NOMO-1 treated with DMSO at 0.1 percent for 48 hours (cell line): ENCODE measurements at regions not wholly inside any gene's neighbourhood (a gene's known extent, or its start where the extent isn't known, plus 50 kb on each side); places are given as distances from the start of the nearest gene placed in this dataset.

ENCODE experiments used
- DNase-seq: peaks from one replicate; lab custom pipeline; 2025; ENCODE audit not compliant: unreplicated experiment; lab: John Stamatoyannopoulos, UW

DNA sequence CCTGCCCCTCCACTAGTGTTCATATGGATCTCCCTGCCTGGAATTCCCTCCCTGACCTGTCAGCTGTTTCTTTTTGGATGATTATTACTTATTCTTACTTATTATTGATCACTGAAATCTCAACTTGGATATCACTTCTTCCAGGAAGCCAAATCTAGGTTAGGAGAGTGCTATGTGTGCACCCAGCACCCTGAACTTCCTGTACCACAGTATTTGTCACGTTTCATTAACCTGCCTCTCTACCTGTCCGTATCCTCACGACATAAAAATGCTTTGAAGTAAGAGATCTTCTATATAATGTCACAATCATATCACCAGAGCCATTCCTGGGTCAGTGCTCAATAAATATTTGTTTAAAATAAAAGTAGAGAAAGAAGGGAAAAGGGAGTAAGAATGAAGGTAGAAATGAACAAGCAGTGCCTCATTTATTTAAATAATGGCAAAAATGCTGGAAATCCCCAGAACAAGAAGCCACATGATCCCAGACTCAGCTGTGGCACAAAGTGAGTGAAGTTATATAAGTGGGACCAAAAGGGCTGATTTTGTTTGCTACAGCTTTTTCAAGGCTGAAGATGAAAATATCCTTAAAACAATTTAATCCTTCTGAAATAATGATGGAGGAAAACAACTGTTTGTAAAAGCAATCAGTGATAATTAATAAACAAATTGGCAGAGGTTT lies 88.0 kb upstream of the MANEA start:
- no peak for DNase-seq

DNA sequence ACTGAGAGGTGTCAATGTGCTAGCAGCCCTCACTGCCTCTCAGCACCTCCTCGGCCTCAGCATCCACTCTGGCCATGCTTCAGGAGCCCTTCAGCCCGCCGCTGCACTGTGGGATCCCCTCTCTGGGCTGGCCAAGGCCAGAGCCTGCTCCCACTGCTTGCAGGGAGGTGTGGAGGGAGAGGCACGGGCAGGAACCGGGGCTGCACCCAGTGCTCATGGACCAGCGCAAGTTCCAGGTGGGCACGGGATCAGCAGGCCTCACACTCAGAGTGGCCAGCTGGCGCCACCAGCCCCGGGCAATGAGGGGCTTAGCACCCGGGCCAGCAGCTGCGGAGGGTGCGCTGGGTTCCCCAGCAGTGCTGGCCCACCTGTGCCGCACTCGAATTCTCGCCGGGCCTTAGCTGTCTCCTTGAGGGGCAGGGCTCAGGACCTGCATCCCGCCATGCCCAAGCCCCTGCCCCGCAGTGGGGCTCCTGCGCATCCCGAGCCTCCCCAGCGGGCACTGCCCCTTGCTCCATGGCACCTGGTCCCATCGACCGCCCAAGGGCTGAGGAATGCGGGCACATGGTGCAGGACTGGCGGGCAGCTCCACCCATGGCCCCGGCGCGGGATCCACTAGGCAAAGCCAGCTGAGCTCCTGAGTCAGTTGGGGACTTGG lies 80.4 kb upstream of the MANEA start:
- DNase-seq: no peak

DNA sequence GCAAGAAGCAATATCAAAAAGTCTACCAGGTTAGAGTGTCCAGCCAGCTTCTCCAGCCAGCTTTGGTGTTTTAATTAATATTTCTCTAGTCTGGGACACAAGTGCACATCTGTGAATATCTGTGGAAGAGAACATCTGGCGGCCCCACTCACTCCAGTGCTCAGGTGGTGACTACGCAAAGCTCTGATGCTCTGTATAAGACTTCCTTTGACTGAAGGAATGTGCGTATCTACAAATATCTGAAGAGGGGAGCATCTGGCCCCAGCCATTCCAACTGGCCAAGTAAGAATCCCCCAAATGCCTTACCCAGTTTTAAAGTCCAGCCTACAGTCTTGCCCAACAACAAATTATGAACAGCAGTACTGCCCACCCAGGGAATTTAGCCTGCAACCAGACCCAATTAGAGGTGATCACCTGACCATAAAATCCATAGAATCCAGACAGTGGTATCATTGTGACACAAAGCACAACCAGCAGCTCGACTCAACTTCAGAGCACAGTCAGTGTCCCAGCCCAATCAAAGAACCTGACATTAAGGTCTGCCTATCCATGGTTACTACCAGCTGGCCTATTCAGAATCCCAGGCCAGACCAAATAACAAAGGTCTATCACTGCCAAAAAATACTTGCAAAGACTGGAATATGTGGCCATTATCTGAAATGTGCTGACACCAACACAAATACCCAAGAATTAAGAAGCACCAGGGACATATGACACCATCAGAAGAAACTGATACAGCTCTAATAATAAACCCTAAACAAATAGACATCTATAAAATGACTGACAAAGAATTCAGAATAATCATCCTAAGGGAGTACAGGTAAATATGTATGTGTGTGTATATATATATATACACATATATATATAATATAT lies 76.1 kb upstream of the MANEA start:
- peak; percentile 1 for DNase-seq

DNA sequence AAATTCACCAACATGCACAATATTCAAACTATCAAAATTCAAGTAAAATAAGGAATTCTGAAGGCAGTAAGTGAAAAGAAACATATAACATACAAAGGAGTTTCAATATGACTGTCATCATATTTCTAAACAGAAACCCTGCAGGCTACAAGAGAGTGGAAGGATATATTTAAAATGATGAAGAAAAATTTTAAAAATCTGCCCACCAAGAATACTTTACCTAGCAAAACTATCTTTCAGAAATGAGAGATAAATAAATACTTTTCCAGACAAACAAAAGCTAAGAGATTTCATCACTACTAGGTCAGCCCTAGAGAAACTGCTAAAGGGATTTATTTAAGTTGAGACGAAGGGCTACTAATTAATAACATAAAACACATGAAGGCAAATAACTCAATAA lies 73.8 kb upstream of the MANEA start:
- no peak for DNase-seq

DNA sequence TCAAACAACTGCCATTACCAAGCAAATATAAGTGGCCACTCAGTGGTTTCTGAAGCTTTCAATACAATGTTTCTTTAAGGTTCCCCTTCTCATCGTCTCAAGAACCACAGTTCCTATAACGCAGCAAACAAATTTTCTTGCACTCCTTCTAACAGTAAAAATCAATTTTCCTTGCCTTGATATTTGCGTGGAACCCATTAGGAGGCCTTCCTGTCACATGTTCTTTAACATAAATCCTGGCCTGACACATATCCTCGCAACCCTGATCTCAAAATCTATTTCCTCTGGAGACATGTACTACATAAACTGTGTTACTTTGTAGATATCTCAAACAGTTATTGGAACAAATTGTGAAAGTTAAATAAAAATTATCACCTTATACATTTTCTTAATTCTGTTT lies 65.9 kb upstream of the MANEA start:
- no peak for DNase-seq

DNA sequence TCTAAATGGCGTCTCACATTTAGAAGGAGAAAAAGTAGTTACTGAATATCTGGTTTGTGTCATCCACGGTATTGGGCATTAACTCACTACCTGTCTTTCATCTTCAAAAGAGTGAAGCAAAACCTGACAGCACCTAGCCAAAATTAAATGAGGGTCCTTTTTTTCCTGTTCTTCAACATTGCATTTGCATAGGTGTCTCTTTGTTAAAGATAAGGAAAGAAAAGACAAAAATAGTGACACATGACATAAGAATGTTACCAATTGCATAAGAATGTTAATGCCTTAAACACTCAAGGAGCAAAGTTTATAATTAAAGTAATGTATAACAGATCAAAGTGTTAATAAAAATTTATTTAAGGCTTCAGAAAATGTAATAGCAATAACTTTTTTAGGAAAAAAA lies 61.4 kb upstream of the MANEA start:
- no peak for DNase-seq

DNA sequence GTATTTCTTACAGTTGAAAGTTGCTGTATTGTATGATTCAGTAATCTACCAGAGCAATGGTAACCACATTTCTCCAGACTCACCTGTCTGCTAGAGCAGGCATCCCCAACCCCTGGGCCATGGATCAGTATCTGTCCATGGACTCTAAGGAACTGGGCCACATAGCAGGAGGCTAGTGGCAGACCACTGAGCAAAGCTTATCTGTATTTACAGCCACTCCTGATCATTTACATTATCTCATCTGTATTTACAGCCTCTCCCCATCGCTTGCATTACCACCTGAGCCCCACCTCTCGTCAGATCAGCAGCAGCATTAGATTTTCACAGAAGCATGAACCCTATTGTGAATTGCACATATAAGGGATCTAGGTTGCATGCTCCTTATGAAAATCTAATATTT lies 60.3 kb upstream of the MANEA start:
- no peak for DNase-seq

DNA sequence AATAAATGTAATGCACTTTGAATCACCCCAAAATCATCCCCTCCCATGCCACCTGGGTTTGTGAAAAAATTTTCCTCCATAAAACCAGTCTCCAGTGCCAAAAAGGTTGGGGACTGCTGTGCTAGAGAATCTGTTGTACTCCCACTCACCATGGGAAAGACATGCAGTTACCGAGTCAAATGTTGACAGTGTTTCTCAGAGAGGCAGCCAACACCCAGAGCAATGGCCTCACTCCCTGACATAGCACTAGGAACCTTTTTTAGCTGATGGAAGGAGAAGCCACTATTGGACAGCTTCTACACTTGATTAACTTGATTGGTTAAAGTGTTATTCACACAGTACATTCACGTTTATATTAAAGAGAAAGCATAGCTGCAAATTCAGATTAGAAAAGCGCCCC lies 59.8 kb upstream of the MANEA start:
- DNase-seq: no peak

DNA sequence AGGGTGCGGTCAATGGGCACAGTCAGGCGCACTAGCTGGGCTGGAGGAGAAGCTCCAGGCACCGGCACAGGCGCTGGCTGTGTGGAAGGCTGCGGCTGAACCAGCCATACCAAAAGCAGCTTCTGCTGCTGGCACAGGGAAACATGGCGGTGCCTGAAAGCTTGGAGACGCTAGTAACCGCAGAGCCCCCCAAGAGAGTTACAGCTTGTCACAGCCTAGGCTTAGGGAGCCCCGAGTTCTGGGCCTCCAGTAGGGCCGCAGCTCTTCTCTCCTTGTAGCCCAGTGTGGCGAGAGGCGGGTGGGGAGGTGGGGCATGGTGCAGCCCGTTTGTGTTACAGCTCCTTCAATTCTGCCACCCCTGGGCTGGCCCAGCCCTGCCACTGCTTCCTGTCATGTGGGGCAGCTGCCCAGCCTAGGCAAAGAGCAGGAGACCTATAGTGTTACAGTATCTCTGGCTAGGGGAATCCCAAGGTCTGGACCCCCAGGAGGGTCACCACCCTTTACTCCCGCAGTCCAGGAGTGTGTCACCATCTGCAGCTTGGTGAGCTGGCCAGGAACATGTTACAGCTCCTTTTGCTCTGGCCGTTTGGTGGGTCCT lies 58.6 kb upstream of the MANEA start:
- no peak for DNase-seq

DNA sequence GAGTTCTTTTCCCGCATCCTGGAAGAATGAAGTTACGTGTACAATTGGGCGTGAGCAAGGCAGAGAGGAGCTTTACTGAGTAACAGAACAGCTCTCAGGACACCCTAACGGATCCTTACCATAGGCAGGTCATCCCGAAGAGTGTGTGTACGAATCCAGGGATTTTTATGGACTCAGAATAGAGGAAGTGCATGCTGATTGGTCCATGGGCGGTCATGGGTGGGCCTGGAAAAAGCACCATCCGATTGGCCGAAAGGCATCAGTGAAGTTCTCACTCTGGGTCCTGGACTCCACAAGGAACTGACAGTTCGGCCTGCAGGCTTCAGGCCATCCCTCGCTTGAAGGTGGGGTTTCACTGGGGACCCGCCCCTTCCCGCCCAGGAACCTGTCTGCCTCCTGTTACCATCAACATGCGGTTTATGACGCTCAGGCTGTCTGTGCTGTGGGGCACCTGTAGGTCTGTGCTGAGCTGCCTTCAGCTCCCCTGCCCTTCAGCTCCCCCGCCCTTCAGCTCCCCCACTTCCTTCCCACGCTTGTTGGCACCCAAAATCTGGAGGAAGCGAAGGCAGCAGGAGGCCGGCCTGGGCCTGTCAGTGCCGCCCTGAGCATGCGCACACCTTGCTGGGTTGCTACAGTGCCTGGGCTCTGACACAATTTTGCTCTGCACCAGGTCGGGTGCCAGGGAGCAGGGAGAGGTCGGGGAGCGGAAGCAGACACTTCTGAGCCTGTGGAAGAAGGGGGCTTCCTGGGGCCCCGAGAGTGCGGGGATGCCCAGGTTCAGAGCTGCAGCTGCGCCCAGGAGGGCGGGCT lies 57.9 kb upstream of the MANEA start:
- DNase-seq: no peak

DNA sequence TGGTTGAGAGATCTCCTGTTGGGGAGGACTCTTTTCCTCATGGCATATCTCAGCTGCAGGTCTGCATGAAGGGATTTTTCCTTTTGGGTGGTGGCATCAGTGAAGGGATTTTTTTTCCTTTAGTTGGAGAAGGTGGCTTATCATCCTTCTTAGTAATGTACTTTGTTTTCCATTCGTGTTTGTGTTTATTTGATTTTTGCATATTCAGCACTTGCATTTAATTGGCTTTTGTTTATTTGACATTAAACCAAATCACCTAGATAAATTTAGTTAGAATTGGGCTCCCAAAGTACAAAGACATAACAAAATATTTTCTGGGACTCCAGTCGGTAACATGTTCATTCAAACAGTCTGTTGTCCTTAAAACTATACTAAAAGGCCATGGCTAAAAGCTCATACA lies 56.2 kb upstream of the MANEA start:
- DNase-seq: no peak
